GM23338 (cell line): ENCODE measurements at regions not wholly inside any gene's neighbourhood (a gene's known extent, or its start where the extent isn't known, plus 50 kb on each side); places are given as distances from the start of the nearest gene placed in this dataset.

Experiments used
- ATAC-seq: fragments of 200-7000 bp; cut with Tn5 transposase; 3 replicates; pipeline ENCODE4 v1.9.1; 2020
- DNase-seq: peaks from one replicate; pipeline ENCODE4 v3.0.0-alpha.2; 2015; ENCODE audit warnings: low spot score
- H2AFZ ChIP-seq: fragments of 200-600 bp; sonication (generic); 2 replicates; pipeline ENCODE4 v1.8.0; 2016; ENCODE audit warnings: antibody characterized with exemption, mild to moderate bottlenecking, moderate library complexity
- H3F3A ChIP-seq: fragments of 200-600 bp; sonication (generic); replicated peaks from 2 replicates; pipeline ENCODE4 v1.8.0; 2017; ENCODE audit warnings: antibody characterized with exemption, mixed run types, low read depth
- H3K27ac ChIP-seq: fragments of 200-600 bp; sonication (generic); 2 replicates; pipeline ENCODE4 v1.6.1; 2016; ENCODE audit warnings: low read depth
- H3K27me3 ChIP-seq: fragments of 200-600 bp; sonication (generic); 2 replicates; pipeline ENCODE4 v1.8.0; 2016; ENCODE audit warnings: mild to moderate bottlenecking, mixed run types, moderate library complexity; ENCODE audit not compliant: insufficient read depth
- H3K36me3 ChIP-seq: fragments of 200-600 bp; sonication (generic); 2 replicates; pipeline ENCODE4 v1.8.0; 2016; ENCODE audit warnings: mild to moderate bottlenecking; ENCODE audit not compliant: insufficient read depth
- H3K4me1 ChIP-seq: fragments of 200-600 bp; sonication (generic); 2 replicates; pipeline ENCODE4 v1.8.0; 2016; ENCODE audit warnings: mild to moderate bottlenecking, moderate library complexity; ENCODE audit not compliant: insufficient read depth
- H3K4me2 ChIP-seq: fragments of 200-600 bp; sonication (generic); 2 replicates; pipeline ENCODE4 v1.7.1; 2017; ENCODE audit warnings: mixed run types
- H3K4me3 ChIP-seq: fragments of 200-600 bp; sonication (generic); 2 replicates; pipeline ENCODE4 v1.6.1; 2016; ENCODE audit warnings: mixed run types
- H3K79me2 ChIP-seq: fragments of 200-600 bp; sonication (generic); replicated peaks from 2 replicates; pipeline ENCODE4 v1.8.0; 2017; ENCODE audit warnings: mild to moderate bottlenecking; ENCODE audit not compliant: insufficient read depth
- H3K9me2 ChIP-seq: fragments of 200-600 bp; sonication (generic); 2 replicates; pipeline ENCODE4 v1.8.0; 2017; ENCODE audit not compliant: insufficient read depth
- H4K20me1 ChIP-seq: fragments of 200-600 bp; sonication (generic); replicated peaks from 2 replicates; pipeline ENCODE4 v1.8.0; 2017; ENCODE audit warnings: mild to moderate bottlenecking; ENCODE audit not compliant: insufficient read depth
- H3K27ac Mint-ChIP-seq: 2 replicates; pipeline ENCODE4 v1.8.0; 2020; ENCODE audit warnings: inconsistent platforms, mild to moderate bottlenecking, moderate library complexity, mixed read lengths
- H3K27me3 Mint-ChIP-seq: 3 replicates; pipeline ENCODE4 v1.8.0; 2022; ENCODE audit warnings: low read depth, mild to moderate bottlenecking, moderate library complexity, mixed read lengths, inconsistent platforms; ENCODE audit not compliant: insufficient read depth, poor library complexity
- H3K36me3 Mint-ChIP-seq: 3 replicates; pipeline ENCODE4 v1.8.0; 2021; ENCODE audit warnings: low read depth, mild to moderate bottlenecking, inconsistent platforms, moderate library complexity, mixed read lengths
- H3K4me1 Mint-ChIP-seq: 3 replicates; pipeline ENCODE4 v1.8.0; 2020; ENCODE audit warnings: mild to moderate bottlenecking, inconsistent platforms, mixed read lengths
- H3K4me3 Mint-ChIP-seq: 3 replicates; pipeline ENCODE4 v1.8.0; 2021; ENCODE audit warnings: moderate library complexity, mild to moderate bottlenecking, inconsistent platforms, mixed read lengths
- H3K9me3 Mint-ChIP-seq: 3 replicates; pipeline ENCODE4 v1.8.0; 2020; ENCODE audit warnings: moderate library complexity, mild to moderate bottlenecking, inconsistent platforms, mixed read lengths
- CREB1 ChIP-seq: fragments of 250-450 bp; sonication (Bioruptor Pico); IDR thresholded peaks from 2 replicates; pipeline ENCODE4 v1.5.0; 2020; ENCODE audit warnings: low read depth, mild to moderate bottlenecking, moderate library complexity
- EZH2 ChIP-seq: fragments of 200-600 bp; sonication (generic); IDR thresholded peaks from one replicate; pipeline ENCODE4 v1.8.0; 2017; ENCODE audit warnings: antibody characterized with exemption, mild to moderate bottlenecking, low read depth; ENCODE audit not compliant: unreplicated experiment
- EZH2phosphoT487 ChIP-seq: fragments of 200-600 bp; sonication (generic); IDR thresholded peaks from one replicate; pipeline ENCODE4 v1.8.1; 2018; ENCODE audit warnings: antibody characterized with exemption; ENCODE audit not compliant: unreplicated experiment
- NANOG ChIP-seq: IDR thresholded peaks from 2 replicates; pipeline ENCODE4 v1.6.1; 2016; ENCODE audit warnings: antibody characterized with exemption, borderline replicate concordance
- POLR2AphosphoS5 ChIP-seq: IDR thresholded peaks from 2 replicates; pipeline ENCODE4 v1.6.1; 2016; ENCODE audit warnings: antibody characterized with exemption, low read depth
- STAT1 ChIP-seq: IDR thresholded peaks from one replicate; pipeline ENCODE4 v1.6.1; 2016; ENCODE audit warnings: antibody characterized with exemption; ENCODE audit not compliant: unreplicated experiment
- ZNF114 ChIP-seq: fragments of 250-450 bp; sonication (Bioruptor Pico); IDR thresholded peaks from 2 replicates; pipeline ENCODE4 v1.5.0; 2020; ENCODE audit warnings: mild to moderate bottlenecking, moderate library complexity
- ZNF331 ChIP-seq: fragments of 250-450 bp; sonication (Bioruptor Pico); IDR thresholded peaks from 2 replicates; pipeline ENCODE4 v1.5.0; 2020; ENCODE audit warnings: low read depth, mild to moderate bottlenecking, moderate library complexity
- TF ChIP-seq, protein P1 (sequence below), 2 experiments: fragments of 200-600 bp in 1 of 2; sonication (generic) in 1 of 2; conservative IDR thresholded peaks; 2 replicates each; pipeline versions ENCODE4 v1.5.1 to v1.6.1; 2016 to 2017; ENCODE audit warnings: antibody characterized with exemption in 2 of 2, low read depth in 2 of 2, mild to moderate bottlenecking in 2 of 2, moderate library complexity in 1 of 2
- TF ChIP-seq, protein P2 (sequence below): fragments of 250-450 bp; sonication (Bioruptor Pico); IDR thresholded peaks from 2 replicates; pipeline ENCODE4 v1.5.0; 2020; ENCODE audit warnings: mild to moderate bottlenecking, moderate library complexity
- TF ChIP-seq, protein P3 (sequence below): IDR thresholded peaks from 2 replicates; pipeline ENCODE4 v1.6.1; 2016; ENCODE audit warnings: antibody characterized with exemption

DNA sequence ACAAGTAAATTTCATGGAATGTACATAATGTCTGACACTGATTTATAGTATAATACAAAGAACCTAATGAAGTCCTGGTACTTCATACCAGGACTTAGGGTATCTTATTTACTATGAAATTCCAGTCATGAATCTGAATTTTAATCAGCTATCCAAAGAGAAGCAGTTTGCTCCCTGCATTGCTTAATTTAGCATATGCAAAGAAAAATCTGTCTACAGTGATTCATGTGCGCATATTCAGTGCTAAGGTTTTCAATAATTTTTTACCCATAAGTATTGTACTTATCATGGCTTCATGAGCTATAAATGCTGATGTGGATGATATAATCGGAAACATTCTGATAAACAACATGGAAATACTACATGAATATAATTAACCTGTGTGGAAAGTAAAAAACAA is 185.6 kb upstream of the ARHGAP42 start:
- peaks cover 10% of the 10 kb centered on the region; the same call in 2 of the 3 replicates for H3K9me3 Mint-ChIP-seq
- Histone ChIP-seq H3K27me3 (no peaks in the 10 kb centered on the region), H2AFZ (no peak overlapping the region), H3K79me2 (no peaks in the 10 kb centered on the region), H3K4me1 (peaks cover 4% of the 10 kb centered on the region; the same call in 1 of the 2 replicates), H3K9me2 (no peaks in the 10 kb centered on the region), H3K4me3 (no peak overlapping the region), H3K4me2 (no peak overlapping the region), H3K36me3 (no peaks in the 10 kb centered on the region), H3F3A (no peaks in the 10 kb centered on the region), H3K27ac (no peak overlapping the region), H4K20me1 (no peaks in the 10 kb centered on the region)
- TF ChIP-seq POLR2AphosphoS5 (no peak), EZH2 (no peak)
- TF ChIP-seq, protein P1, sequence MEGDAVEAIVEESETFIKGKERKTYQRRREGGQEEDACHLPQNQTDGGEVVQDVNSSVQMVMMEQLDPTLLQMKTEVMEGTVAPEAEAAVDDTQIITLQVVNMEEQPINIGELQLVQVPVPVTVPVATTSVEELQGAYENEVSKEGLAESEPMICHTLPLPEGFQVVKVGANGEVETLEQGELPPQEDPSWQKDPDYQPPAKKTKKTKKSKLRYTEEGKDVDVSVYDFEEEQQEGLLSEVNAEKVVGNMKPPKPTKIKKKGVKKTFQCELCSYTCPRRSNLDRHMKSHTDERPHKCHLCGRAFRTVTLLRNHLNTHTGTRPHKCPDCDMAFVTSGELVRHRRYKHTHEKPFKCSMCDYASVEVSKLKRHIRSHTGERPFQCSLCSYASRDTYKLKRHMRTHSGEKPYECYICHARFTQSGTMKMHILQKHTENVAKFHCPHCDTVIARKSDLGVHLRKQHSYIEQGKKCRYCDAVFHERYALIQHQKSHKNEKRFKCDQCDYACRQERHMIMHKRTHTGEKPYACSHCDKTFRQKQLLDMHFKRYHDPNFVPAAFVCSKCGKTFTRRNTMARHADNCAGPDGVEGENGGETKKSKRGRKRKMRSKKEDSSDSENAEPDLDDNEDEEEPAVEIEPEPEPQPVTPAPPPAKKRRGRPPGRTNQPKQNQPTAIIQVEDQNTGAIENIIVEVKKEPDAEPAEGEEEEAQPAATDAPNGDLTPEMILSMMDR (conservative IDR thresholded peaks at IDR 0.05; ENCODE audit: low read depth in 2 of 2): no peak
- TF ChIP-seq, protein P2, sequence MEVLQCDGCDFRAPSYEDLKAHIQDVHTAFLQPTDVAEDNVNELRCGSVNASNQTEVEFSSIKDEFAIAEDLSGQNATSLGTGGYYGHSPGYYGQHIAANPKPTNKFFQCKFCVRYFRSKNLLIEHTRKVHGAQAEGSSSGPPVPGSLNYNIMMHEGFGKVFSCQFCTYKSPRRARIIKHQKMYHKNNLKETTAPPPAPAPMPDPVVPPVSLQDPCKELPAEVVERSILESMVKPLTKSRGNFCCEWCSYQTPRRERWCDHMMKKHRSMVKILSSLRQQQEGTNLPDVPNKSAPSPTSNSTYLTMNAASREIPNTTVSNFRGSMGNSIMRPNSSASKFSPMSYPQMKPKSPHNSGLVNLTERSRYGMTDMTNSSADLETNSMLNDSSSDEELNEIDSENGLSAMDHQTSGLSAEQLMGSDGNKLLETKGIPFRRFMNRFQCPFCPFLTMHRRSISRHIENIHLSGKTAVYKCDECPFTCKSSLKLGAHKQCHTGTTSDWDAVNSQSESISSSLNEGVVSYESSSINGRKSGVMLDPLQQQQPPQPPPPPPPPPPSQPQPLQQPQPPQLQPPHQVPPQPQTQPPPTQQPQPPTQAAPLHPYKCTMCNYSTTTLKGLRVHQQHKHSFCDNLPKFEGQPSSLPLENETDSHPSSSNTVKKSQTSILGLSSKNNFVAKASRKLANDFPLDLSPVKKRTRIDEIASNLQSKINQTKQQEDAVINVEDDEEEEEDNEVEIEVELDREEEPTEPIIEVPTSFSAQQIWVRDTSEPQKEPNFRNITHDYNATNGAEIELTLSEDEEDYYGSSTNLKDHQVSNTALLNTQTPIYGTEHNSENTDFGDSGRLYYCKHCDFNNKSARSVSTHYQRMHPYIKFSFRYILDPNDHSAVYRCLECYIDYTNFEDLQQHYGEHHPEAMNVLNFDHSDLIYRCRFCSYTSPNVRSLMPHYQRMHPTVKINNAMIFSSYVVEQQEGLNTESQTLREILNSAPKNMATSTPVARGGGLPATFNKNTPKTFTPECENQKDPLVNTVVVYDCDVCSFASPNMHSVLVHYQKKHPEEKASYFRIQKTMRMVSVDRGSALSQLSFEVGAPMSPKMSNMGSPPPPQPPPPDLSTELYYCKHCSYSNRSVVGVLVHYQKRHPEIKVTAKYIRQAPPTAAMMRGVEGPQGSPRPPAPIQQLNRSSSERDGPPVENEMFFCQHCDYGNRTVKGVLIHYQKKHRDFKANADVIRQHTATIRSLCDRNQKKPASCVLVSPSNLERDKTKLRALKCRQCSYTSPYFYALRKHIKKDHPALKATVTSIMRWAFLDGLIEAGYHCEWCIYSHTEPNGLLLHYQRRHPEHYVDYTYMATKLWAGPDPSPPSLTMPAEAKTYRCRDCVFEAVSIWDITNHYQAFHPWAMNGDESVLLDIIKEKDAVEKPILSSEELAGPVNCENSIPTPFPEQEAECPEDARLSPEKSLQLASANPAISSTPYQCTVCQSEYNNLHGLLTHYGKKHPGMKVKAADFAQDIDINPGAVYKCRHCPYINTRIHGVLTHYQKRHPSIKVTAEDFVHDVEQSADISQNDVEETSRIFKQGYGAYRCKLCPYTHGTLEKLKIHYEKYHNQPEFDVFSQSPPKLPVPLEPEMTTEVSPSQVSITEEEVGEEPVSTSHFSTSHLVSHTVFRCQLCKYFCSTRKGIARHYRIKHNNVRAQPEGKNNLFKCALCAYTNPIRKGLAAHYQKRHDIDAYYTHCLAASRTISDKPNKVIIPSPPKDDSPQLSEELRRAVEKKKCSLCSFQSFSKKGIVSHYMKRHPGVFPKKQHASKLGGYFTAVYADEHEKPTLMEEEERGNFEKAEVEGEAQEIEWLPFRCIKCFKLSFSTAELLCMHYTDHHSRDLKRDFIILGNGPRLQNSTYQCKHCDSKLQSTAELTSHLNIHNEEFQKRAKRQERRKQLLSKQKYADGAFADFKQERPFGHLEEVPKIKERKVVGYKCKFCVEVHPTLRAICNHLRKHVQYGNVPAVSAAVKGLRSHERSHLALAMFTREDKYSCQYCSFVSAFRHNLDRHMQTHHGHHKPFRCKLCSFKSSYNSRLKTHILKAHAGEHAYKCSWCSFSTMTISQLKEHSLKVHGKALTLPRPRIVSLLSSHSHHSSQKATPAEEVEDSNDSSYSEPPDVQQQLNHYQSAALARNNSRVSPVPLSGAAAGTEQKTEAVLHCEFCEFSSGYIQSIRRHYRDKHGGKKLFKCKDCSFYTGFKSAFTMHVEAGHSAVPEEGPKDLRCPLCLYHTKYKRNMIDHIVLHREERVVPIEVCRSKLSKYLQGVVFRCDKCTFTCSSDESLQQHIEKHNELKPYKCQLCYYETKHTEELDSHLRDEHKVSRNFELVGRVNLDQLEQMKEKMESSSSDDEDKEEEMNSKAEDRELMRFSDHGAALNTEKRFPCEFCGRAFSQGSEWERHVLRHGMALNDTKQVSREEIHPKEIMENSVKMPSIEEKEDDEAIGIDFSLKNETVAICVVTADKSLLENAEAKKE (CRISPR knock-in tag): no peak
- no peaks in the 10 kb centered on the region for H3K4me1 Mint-ChIP-seq
- DNase-seq: no peak
- no peak for ATAC-seq
- H3K36me3 Mint-ChIP-seq: no peaks in the 10 kb centered on the region
- no peaks in the 10 kb centered on the region for H3K27me3 Mint-ChIP-seq
- H3K4me3 Mint-ChIP-seq: no peak overlapping the region
- H3K27ac Mint-ChIP-seq: no peak overlapping the region

DNA sequence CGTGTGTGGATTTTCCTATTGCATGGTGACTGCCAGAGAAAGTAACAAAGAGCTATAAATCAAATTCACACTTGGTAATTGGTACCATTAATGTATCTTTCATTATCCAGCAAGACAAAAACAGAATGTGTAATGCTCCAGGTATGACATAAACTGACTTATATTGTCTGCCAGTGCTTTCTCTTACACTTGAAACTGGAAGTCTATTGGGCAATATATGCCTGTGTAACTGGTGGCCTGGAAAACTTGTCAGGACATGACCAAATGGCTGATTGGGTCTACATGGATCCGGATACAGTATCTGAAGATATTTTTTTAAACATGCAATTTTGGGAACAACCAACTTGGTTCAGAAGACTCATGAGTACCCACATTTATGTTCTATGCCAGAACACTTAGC is 174.6 kb upstream of the ARHGAP42 start:
- H3K9me2 ChIP-seq: peaks cover 10% of the 10 kb centered on the region; the same call in 1 of the 2 replicates
- Mint-ChIP-seq H3K27me3 (peaks cover 4% of the 10 kb centered on the region), H3K4me3 (no peak overlapping the region), H3K27ac (no peak overlapping the region), H3K9me3 (no peaks in the 10 kb centered on the region), H3K4me1 (peaks cover 10% of the 10 kb centered on the region; the same call in 2 of the 3 replicates), H3K36me3 (no peaks in the 10 kb centered on the region)
- no peak for DNase-seq
- ATAC-seq: no peak
- no peak overlapping the region for H3K4me2 ChIP-seq
- peak overlapping the region; percentile 33; the same call in 1 of the 2 replicates for H2AFZ ChIP-seq
- no peaks in the 10 kb centered on the region for H3K36me3 ChIP-seq
- H4K20me1 ChIP-seq: no peaks in the 10 kb centered on the region
- H3K4me3 ChIP-seq: no peak overlapping the region
- no peaks in the 10 kb centered on the region for H3F3A ChIP-seq
- H3K27ac ChIP-seq: no peak overlapping the region
- H3K4me1 ChIP-seq: no peaks in the 10 kb centered on the region
- H3K79me2 ChIP-seq: no peaks in the 10 kb centered on the region
- H3K27me3 ChIP-seq: no peaks in the 10 kb centered on the region
- TF ChIP-seq, protein P1 (conservative IDR thresholded peaks at IDR 0.05; ENCODE audit: low read depth in 2 of 2): no peak
- TF ChIP-seq ZNF114: no peak
- no peak for TF ChIP-seq ZNF331
- no peak for TF ChIP-seq EZH2phosphoT487
- TF ChIP-seq STAT1: no peak
- TF ChIP-seq, protein P3, sequence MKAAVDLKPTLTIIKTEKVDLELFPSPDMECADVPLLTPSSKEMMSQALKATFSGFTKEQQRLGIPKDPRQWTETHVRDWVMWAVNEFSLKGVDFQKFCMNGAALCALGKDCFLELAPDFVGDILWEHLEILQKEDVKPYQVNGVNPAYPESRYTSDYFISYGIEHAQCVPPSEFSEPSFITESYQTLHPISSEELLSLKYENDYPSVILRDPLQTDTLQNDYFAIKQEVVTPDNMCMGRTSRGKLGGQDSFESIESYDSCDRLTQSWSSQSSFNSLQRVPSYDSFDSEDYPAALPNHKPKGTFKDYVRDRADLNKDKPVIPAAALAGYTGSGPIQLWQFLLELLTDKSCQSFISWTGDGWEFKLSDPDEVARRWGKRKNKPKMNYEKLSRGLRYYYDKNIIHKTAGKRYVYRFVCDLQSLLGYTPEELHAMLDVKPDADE: no peak
- TF ChIP-seq POLR2AphosphoS5: no peak
- no peak for TF ChIP-seq EZH2
- no peak for TF ChIP-seq CREB1 (CRISPR knock-in tag)
- TF ChIP-seq NANOG: no peak
